Activated CD8-positive, alpha-beta memory T cell treated with anti-CD3 and anti-CD28 coated beads for 36 hours (primary cell): ENCODE measurements at regions not wholly inside any gene's neighbourhood (a gene's known extent, or its start where the extent isn't known, plus 50 kb on each side); places are given as distances from the start of the nearest gene placed in this dataset.
"Not testable (repeated sequence)": the region's sequence is repeated elsewhere in the genome, so short reads cannot be mapped to it uniquely, and the experiment has no call there.

Experiments used
- CTCF ChIA-PET: fragments of 350-600 bp; sonication (Branson Sonifier 250); formaldehyde crosslinking; loops from one replicate; lab custom pipeline; 2021; ENCODE audit warnings: antibody characterized with exemption; lab: Charles Lee
- POLR2A ChIA-PET: fragments of 350-600 bp; sonication (Branson Sonifier 250); formaldehyde crosslinking; loops from one replicate; lab custom pipeline; 2021; ENCODE audit warnings: antibody characterized with exemption; lab: Charles Lee

- CTCF ChIA-PET, result no interaction called here
- POLR2A ChIA-PET, result interaction anchor here (0.5 kb wide), 1 partner anchor 331 kb away, joined by 4 read pairs; no protein-coding TSS in a partner anchor
Observed at GRCh38 chr6:19587238-19587942, 249.8 kb upstream of the ID4 start.

GRCh38 chr6:19590501-19591131, 246.6 kb upstream of the ID4 start:
- CTCF ChIA-PET, result no interaction called here
- POLR2A ChIA-PET, result no interaction called here

- ChIA-PET CTCF (no interaction called here), POLR2A (no interaction called here)
Observed at GRCh38 chr6:19597809-19598320, 239.3 kb upstream of the ID4 start.

GRCh38 chr6:19599796-19600464, 237.2 kb upstream of the ID4 start:
- ChIA-PET POLR2A (no interaction called here), CTCF (no interaction called here)

GRCh38 chr6:19602434-19603013, 234.6 kb upstream of the ID4 start:
- ChIA-PET POLR2A (no interaction called here), CTCF (no interaction called here)

- ChIA-PET POLR2A (no interaction called here), CTCF (no interaction called here)
Observed at GRCh38 chr6:19603721-19604120, 233.4 kb upstream of the ID4 start.

GRCh38 chr6:19605624-19606023, 231.5 kb upstream of the ID4 start:
- ChIA-PET POLR2A (no interaction called here), CTCF (no interaction called here)

- POLR2A ChIA-PET, result no interaction called here
- CTCF ChIA-PET, result no interaction called here
Observed at GRCh38 chr6:19608546-19608945, 228.6 kb upstream of the ID4 start.

GRCh38 chr6:19609972-19610641, 227.1 kb upstream of the ID4 start:
- POLR2A ChIA-PET, result no interaction called here
- CTCF ChIA-PET, result interaction anchor here (0.5 kb wide), 1 partner anchor 314 kb away, joined by 3 read pairs; no protein-coding TSS in a partner anchor

GRCh38 chr6:19612672-19613466, 224.3 kb upstream of the ID4 start:
- CTCF ChIA-PET, result interaction anchor here (0.7 kb wide), 1 partner anchor 98 kb away, joined by 3 read pairs; no protein-coding TSS in a partner anchor
- POLR2A ChIA-PET, result not testable (repeated sequence)

GRCh38 chr6:19613678-19614077, 223.5 kb upstream of the ID4 start:
- ChIA-PET POLR2A (no interaction called here), CTCF (no interaction called here)

- POLR2A ChIA-PET, result no interaction called here
- CTCF ChIA-PET, result no interaction called here
Observed at GRCh38 chr6:19616022-19616421, 221.1 kb upstream of the ID4 start.

- POLR2A ChIA-PET, result no interaction called here
- CTCF ChIA-PET, result no interaction called here
Observed at GRCh38 chr6:19632230-19632629, 204.9 kb upstream of the ID4 start.

- POLR2A ChIA-PET, result no interaction called here
- CTCF ChIA-PET, result no interaction called here
Observed at GRCh38 chr6:19632786-19633185, 204.4 kb upstream of the ID4 start.

- ChIA-PET POLR2A (no interaction called here), CTCF (interaction anchor here (0.6 kb wide), 1 partner anchor 75 kb away, joined by 4 read pairs; no protein-coding TSS in a partner anchor)
Observed at GRCh38 chr6:19635728-19636127, 201.4 kb upstream of the ID4 start.

GRCh38 chr6:19637010-19637409, 200.2 kb upstream of the ID4 start:
- ChIA-PET CTCF (no interaction called here), POLR2A (no interaction called here)

- CTCF ChIA-PET, result no interaction called here
- POLR2A ChIA-PET, result no interaction called here
Observed at GRCh38 chr6:19638931-19639330, 198.2 kb upstream of the ID4 start.

- ChIA-PET CTCF (no interaction called here), POLR2A (no interaction called here)
Observed at GRCh38 chr6:19643287-19643686, 193.9 kb upstream of the ID4 start.

GRCh38 chr6:19643713-19644112, 193.5 kb upstream of the ID4 start:
- POLR2A ChIA-PET, result no interaction called here
- CTCF ChIA-PET, result no interaction called here
